Mucosa of descending colon (tissue), 3 donors: ENCODE measurements at regions not wholly inside any gene's neighbourhood (a gene's known extent, or its start where the extent isn't known, plus 50 kb on each side); places are given as distances from the start of the nearest gene placed in this dataset.

Source experiments
- ATAC-seq: fragments of 200-7000 bp; cut with Tn5 transposase; one replicate; pipeline ENCODE4 v1.9.1; 2020; ENCODE audit warnings: mild to moderate bottlenecking, moderate library complexity
- DNase-seq, 3 donors: peaks; one replicate each; pipeline ENCODE4 v3.0.0-alpha.2; 2020
- H3K36me3 ChIP-seq: fragments of 200-600 bp; one replicate; pipeline ENCODE4 v1.8.0; 2021; ENCODE audit warnings: low read depth, mild to moderate bottlenecking
- H3K4me1 ChIP-seq: fragments of 200-600 bp; one replicate; pipeline ENCODE4 v1.8.0; 2021; ENCODE audit warnings: low read depth, mild to moderate bottlenecking
- H3K4me3 ChIP-seq: fragments of 200-600 bp; one replicate; pipeline ENCODE4 v1.8.0; 2021; ENCODE audit warnings: mild to moderate bottlenecking
- H3K9me3 ChIP-seq: fragments of 200-600 bp; one replicate; pipeline ENCODE4 v1.8.0; 2021; ENCODE audit warnings: mild to moderate bottlenecking
- intact Hi-C, 2 donors: fragments of 100-400 bp; cut with DNase I in 1 of 2; cut with micrococcal nuclease in 1 of 2; formaldehyde crosslinking; loops; one replicate each; pipeline versions ENCODE4 v1.11.0 to v1.11.1; 2022; cut with DNase I, micrococcal nuclease
- TF ChIP-seq, protein P1 (sequence below): fragments of 200-600 bp; IDR thresholded peaks from one replicate; pipeline ENCODE4 v1.8.0; 2022; ENCODE audit warnings: antibody characterized with exemption, mild to moderate bottlenecking
- donor health status: DM: no; HTN: no; CAD: no; lungs with moderate emphysema.
- donor health status: DM: no; HTN: no; CAD: no.
- donor health status: DM: no; HTN: yes; CAD: no.

GRCh38 chr12:91633206-91633605 is 450.6 kb upstream of the DCN start:
- TF ChIP-seq, protein P1, sequence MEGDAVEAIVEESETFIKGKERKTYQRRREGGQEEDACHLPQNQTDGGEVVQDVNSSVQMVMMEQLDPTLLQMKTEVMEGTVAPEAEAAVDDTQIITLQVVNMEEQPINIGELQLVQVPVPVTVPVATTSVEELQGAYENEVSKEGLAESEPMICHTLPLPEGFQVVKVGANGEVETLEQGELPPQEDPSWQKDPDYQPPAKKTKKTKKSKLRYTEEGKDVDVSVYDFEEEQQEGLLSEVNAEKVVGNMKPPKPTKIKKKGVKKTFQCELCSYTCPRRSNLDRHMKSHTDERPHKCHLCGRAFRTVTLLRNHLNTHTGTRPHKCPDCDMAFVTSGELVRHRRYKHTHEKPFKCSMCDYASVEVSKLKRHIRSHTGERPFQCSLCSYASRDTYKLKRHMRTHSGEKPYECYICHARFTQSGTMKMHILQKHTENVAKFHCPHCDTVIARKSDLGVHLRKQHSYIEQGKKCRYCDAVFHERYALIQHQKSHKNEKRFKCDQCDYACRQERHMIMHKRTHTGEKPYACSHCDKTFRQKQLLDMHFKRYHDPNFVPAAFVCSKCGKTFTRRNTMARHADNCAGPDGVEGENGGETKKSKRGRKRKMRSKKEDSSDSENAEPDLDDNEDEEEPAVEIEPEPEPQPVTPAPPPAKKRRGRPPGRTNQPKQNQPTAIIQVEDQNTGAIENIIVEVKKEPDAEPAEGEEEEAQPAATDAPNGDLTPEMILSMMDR: no peak
- no peak for ATAC-seq
- intact Hi-C loops: no loop called here

GRCh38 chr12:91632042-91632786 is 449.6 kb upstream of the DCN start:
- no peak overlapping the region for H3K4me3 ChIP-seq
- intact Hi-C loops: no loop called here
- H3K36me3 ChIP-seq: no peaks in the 10 kb centered on the region
- no peaks in the 10 kb centered on the region for H3K4me1 ChIP-seq
- DNase-seq (no peak), ATAC-seq (no peak)
- TF ChIP-seq, protein P1: no peak
- no peaks in the 10 kb centered on the region for H3K9me3 ChIP-seq

More at GRCh38 chr12:91633206-91633605, 450.6 kb upstream of the DCN start:
- Histone ChIP-seq H3K36me3 (no peaks in the 10 kb centered on the region), H3K4me3 (no peak overlapping the region), H3K9me3 (no peaks in the 10 kb centered on the region), H3K4me1 (no peaks in the 10 kb centered on the region)
- no peak for DNase-seq

DNA sequence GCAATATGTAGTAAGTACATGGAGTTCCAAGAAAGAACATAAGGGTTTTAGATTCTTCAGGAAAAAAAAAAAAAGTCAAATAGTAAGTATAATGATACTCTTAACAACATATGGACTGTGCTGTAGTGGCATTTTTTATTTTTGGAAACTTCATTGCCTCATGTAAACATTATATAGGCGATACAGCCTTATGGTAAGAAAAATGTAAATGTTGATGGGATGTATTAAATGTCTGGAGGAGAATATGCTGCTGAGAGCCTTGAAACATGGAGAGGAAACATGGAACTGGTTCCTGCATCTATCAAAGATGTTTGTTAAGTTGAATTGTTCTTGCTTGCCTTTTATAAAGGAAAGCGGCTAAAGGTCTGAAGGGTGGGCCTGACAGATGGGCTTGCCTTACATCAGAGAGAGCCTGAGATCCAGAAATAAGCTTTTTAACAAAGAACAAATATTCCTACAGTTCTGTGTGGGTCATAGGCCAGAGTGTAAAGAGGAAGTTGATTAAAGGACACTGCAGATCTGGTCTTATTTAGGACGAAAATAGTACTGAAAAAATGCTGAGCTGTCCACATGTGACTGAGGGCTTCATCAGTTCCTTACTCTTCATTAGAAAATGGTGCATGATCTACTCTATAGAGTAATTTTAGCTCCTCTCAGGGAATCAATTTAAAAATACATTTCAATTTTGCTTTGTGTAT is 448.1 kb upstream of the DCN start:
- no peak overlapping the region for H3K4me3 ChIP-seq
- no peaks in the 10 kb centered on the region for H3K9me3 ChIP-seq
- intact Hi-C loops: no loop called here
- H3K36me3 ChIP-seq: no peaks in the 10 kb centered on the region
- ATAC-seq (no peak), DNase-seq (no peak)
- H3K4me1 ChIP-seq: no peaks in the 10 kb centered on the region
- TF ChIP-seq, protein P1: no peak

DNA sequence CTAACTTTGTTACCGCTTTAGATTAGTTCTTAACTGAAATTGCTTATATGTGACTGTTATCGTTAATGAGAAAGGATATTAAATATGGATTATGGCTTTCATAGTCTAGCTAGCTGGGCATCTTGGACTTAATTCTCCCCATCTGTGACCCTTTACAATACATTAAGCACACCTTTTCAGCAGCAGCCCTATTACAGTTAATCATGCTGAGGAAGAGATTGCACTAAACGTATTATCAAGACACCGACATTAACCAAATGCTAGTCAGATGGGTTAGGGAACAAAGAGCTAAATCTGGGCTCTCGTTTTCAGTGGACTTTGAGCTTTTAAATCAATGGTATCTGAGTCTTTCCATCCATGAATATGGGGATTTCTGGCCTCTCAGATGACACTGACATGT is 447.5 kb upstream of the DCN start:
- TF ChIP-seq, protein P1: no peak
- no peak for DNase-seq
- intact Hi-C loops: no loop called here

DNA sequence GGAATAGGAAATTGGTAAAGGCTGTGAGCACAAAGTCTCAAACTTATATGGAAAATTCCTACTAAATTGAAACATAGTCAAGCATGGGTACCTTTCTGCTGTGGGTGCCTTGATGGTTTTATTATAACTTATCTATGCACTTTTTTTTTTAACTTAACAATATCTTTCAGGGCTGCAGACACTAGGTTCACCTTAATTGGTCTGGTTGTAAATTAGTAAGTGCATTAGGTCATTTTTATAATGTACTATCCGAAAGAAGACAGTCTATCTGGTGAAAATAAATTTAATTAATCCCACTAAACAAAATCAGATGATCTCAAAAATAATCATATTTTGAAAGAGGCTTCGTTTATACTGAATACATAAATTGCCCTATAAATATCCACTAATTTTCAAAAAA is 446.8 kb upstream of the DCN start:
- DNase-seq: no peak
- H3K4me3 ChIP-seq: no peak overlapping the region
- ATAC-seq: no peak
- H3K36me3 ChIP-seq: no peaks in the 10 kb centered on the region
- TF ChIP-seq, protein P1: no peak
- H3K4me1 ChIP-seq: no peaks in the 10 kb centered on the region
- H3K9me3 ChIP-seq: no peaks in the 10 kb centered on the region
- intact Hi-C loops: no loop called here

More for the DNA sequence above, 447.5 kb upstream of the DCN start:
- Histone ChIP-seq H3K36me3 (no peaks in the 10 kb centered on the region), H3K4me3 (no peak overlapping the region), H3K4me1 (no peaks in the 10 kb centered on the region), H3K9me3 (no peaks in the 10 kb centered on the region)
- no peak for ATAC-seq
